ENCODE measurements at regions not wholly inside any gene's neighbourhood (a gene's known extent, or its start where the extent isn't known, plus 50 kb on each side); places are given as distances from the start of the nearest gene placed in this dataset.

- no peaks in the 10 kb centered on the region for H3K4me1 ChIP-seq
- no peaks in the 10 kb centered on the region for H3K9me3 ChIP-seq
- no peak for DNase-seq
- TF ChIP-seq CTCF (IDR thresholded peaks at IDR 0.05) = no peak
- FAIRE-seq = no peak
- ATAC-seq = no peak
- no peaks in the 10 kb centered on the region for H3K36me3 ChIP-seq
- intact Hi-C loops (cut with DNase I) = no loop called here
- H3K4me3 ChIP-seq = no peak overlapping the region
- H3K27ac ChIP-seq = no peak overlapping the region
- WGBS, 2 donors = 69 to 80% methylated on average over 2 of the region's 2 CpGs
- H3K27me3 ChIP-seq = no peaks in the 10 kb centered on the region
Measured at GRCh38 chr3:86624192-86624591, 366.8 kb downstream of the VGLL3 start.

DNA sequence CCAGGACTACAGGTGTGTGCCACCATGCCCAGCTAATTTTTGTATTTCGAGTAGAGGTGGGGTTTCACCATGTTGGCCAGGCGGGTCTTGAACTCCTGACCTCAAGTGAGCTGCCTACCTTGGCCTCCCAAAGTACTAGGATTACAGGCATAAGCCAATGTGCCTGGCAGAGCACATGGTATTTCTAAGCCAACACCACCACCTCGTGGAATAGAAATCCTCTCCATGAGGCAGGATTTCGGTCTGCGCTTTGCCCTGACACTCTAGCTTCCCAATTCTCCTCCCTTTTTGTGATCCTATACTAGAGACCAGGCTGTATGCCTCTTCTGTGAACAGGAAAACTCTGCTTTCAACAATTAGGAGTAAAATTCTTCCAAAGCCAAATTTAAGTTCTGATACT, 372.2 kb downstream of the VGLL3 start:
- intact Hi-C loops (cut with DNase I) = no loop called here
- H3K27me3 ChIP-seq = no peaks in the 10 kb centered on the region
- no peak overlapping the region for H3K4me3 ChIP-seq
- WGBS, 2 donors = 60 to 64% methylated on average over 5 of the region's 5 CpGs
- H3K36me3 ChIP-seq = no peaks in the 10 kb centered on the region
- ATAC-seq (no peak), FAIRE-seq (no peak), DNase-seq (no peak)
- no peak for TF ChIP-seq CTCF (IDR thresholded peaks at IDR 0.05)
- no peak overlapping the region for H3K27ac ChIP-seq
- no peaks in the 10 kb centered on the region for H3K9me3 ChIP-seq
- H3K4me1 ChIP-seq = no peaks in the 10 kb centered on the region

- no peak overlapping the region for H3K27ac ChIP-seq
- H3K36me3 ChIP-seq = no peaks in the 10 kb centered on the region
- intact Hi-C loops (cut with DNase I) = no loop called here
- DNase-seq (no peak), FAIRE-seq (no peak), ATAC-seq (no peak)
- no peaks in the 10 kb centered on the region for H3K27me3 ChIP-seq
- no peaks in the 10 kb centered on the region for H3K4me1 ChIP-seq
- TF ChIP-seq CTCF (IDR thresholded peaks at IDR 0.05) = no peak
- no peak overlapping the region for H3K4me3 ChIP-seq
- 42 to 45% methylated on average over 2 of the region's 2 CpGs for WGBS, 2 donors
- no peaks in the 10 kb centered on the region for H3K9me3 ChIP-seq
Measured at GRCh38 chr3:86605166-86605565, 385.8 kb downstream of the VGLL3 start.

GRCh38 chr3:86595696-86596095, 395.3 kb downstream of the VGLL3 start:
- Histone ChIP-seq H3K27me3 (no peaks in the 10 kb centered on the region), H3K27ac (no peak overlapping the region), H3K9me3 (no peaks in the 10 kb centered on the region), H3K36me3 (no peaks in the 10 kb centered on the region), H3K4me1 (no peaks in the 10 kb centered on the region), H3K4me3 (no peak overlapping the region)
- no peak for FAIRE-seq
- no peak for TF ChIP-seq CTCF (IDR thresholded peaks at IDR 0.05)
- 43 to 71% methylated on average over 3 of the region's 3 CpGs for WGBS, 2 donors
- no peak for DNase-seq
- no peak for ATAC-seq
- intact Hi-C loops (cut with DNase I) = no loop called here

DNA sequence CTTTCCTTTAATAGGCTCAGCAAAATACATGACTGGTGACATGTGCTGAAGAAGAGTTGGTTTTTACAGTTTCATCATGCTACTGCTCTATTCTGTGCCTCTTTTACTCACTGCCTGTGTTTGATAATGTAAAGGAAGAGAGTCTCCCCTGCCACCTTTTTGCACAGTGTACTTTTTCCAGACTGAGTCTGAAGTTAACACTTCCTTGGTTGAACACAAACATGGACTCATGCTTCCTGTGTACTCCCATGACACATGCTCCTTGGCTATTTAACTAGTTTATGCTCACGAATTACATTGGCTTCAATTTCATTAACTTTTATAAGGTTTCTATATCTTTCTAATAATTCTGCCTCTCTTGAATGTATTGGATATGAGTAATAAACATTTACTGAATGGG, 396.1 kb downstream of the VGLL3 start:
- TF ChIP-seq CTCF (IDR thresholded peaks at IDR 0.05) = no peak
- no peaks in the 10 kb centered on the region for H3K36me3 ChIP-seq
- no peaks in the 10 kb centered on the region for H3K4me1 ChIP-seq
- no peak overlapping the region for H3K4me3 ChIP-seq
- no peaks in the 10 kb centered on the region for H3K27me3 ChIP-seq
- no peak for ATAC-seq
- intact Hi-C loops (cut with DNase I) = no loop called here
- no peaks in the 10 kb centered on the region for H3K9me3 ChIP-seq
- FAIRE-seq = no peak
- H3K27ac ChIP-seq = no peak overlapping the region
- 23 to 31% methylated on average over 1 of the region's 1 CpG for WGBS, 2 donors
- no peak for DNase-seq
